Prostate gland (tissue), 2 donors: ENCODE measurements at regions not wholly inside any gene's neighbourhood (a gene's known extent, or its start where the extent isn't known, plus 50 kb on each side); places are given as distances from the start of the nearest gene placed in this dataset.
"Not testable (repeated sequence)": the region's sequence is repeated elsewhere in the genome, so short reads cannot be mapped to it uniquely, and the experiment has no call there.

ENCODE experiments used
- DNase-seq: peaks from one replicate; pipeline ENCODE4 v3.0.0-alpha.2; 2019; ENCODE audit warnings: low spot score
- H3K27ac ChIP-seq, 2 donors: fragments of 200-600 bp; sonication (generic); 2 replicates each; pipeline ENCODE4 v1.5.1; 2017 to 2019
- H3K27me3 ChIP-seq: fragments of 200-600 bp; sonication (generic); replicated peaks from 2 replicates; pipeline ENCODE4 v1.5.1; 2019; ENCODE audit not compliant: insufficient read depth
- H3K36me3 ChIP-seq, 2 donors: fragments of 200-600 bp; sonication (generic); 1 replicate in 1 of 2; 2 replicates in 1 of 2; pipeline versions ENCODE4 v1.5.1 to v1.8.1; 2017 to 2019
- H3K4me1 ChIP-seq: fragments of 200-600 bp; sonication (generic); replicated peaks from 2 replicates; pipeline ENCODE4 v1.5.1; 2019
- H3K4me3 ChIP-seq, 2 donors: fragments of 200-600 bp; sonication (generic); 2 replicates each; pipeline ENCODE4 v1.5.1; 2017 to 2019
- H3K9me3 ChIP-seq: fragments of 200-600 bp; sonication (generic); 2 replicates; pipeline ENCODE4 v1.5.1; 2017
- CTCF ChIP-seq, 4 experiments: fragments of 200-600 bp in 2 of 4; fragments of 450-650 bp in 2 of 4; sonication (generic) in 2 of 4; IDR thresholded peaks; 1 replicate in 3 of 4; 2 replicates in 1 of 4; pipeline ENCODE4 v1.5.1; 2016 to 2019; ENCODE audit warnings: antibody characterized with exemption in 4 of 4, mild to moderate bottlenecking in 2 of 4, moderate library complexity in 2 of 4
- POLR2A ChIP-seq: fragments of 450-650 bp; IDR thresholded peaks from one replicate; pipeline ENCODE4 v1.6.1; 2016; ENCODE audit warnings: antibody characterized with exemption, mild to moderate bottlenecking
- POLR2AphosphoS5 ChIP-seq: sonication (generic); formaldehyde crosslinking; IDR thresholded peaks from one replicate; pipeline ENCODE4 v1.6.1; 2017; ENCODE audit warnings: antibody characterized with exemption
- WGBS: methylation state at CpG from one replicate; pipeline ENCODE4 v1.1.5; 2018; 5-methylcytosine and 5-hydroxymethylcytosine counted together
- intact Hi-C: fragments of 100-400 bp; cut with DNase I; formaldehyde crosslinking; loops from one replicate; pipeline ENCODE4 v1.14.2; 2022

DNA sequence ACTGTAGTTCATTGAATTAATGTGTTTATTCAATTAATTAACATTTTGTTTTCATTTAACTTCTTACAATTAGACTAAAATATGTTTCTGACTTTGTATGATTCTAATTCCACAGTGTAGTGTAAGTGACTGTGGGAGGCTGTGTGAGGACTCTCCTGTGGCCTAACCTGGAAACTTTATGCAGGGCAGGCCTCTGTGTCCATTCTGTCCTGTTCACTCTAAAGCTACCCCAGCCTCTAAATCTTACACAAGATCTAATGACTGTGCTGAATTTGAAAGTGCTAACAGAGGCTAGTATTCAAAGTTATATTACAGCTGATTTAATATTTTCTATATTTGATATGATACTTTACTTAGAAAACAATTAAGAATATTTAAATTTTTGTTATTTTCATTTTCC is 270.5 kb upstream of the CDH19 start:
- intact Hi-C loops, result no loop called here
- no peaks in the 10 kb centered on the region for H3K36me3 ChIP-seq
- no peak for DNase-seq
- TF ChIP-seq POLR2A, result no peak
- TF ChIP-seq CTCF (IDR thresholded peaks at IDR 0.05), result no peak
- TF ChIP-seq POLR2AphosphoS5, result no peak
- H3K27me3 ChIP-seq, result no peaks in the 10 kb centered on the region
- no peak overlapping the region for H3K4me3 ChIP-seq
- no peaks in the 10 kb centered on the region for H3K4me1 ChIP-seq
- no peaks in the 10 kb centered on the region for H3K9me3 ChIP-seq
- H3K27ac ChIP-seq, result no peak overlapping the region

- H3K9me3 ChIP-seq, result no peaks in the 10 kb centered on the region
- no peaks in the 10 kb centered on the region for H3K36me3 ChIP-seq
- no peak overlapping the region for H3K27ac ChIP-seq
- TF ChIP-seq POLR2A (no peak), POLR2AphosphoS5 (no peak), CTCF (IDR thresholded peaks at IDR 0.05) (no peak)
- H3K4me3 ChIP-seq, result no peak overlapping the region
- no peaks in the 10 kb centered on the region for H3K27me3 ChIP-seq
- intact Hi-C loops, result no loop called here
- H3K4me1 ChIP-seq, result no peaks in the 10 kb centered on the region
- DNase-seq, result no peak
- 60% methylated on average over 4 of the region's 4 CpGs for WGBS
Measured at GRCh38 chr18:66873899-66874298, 270.0 kb upstream of the CDH19 start.

DNA sequence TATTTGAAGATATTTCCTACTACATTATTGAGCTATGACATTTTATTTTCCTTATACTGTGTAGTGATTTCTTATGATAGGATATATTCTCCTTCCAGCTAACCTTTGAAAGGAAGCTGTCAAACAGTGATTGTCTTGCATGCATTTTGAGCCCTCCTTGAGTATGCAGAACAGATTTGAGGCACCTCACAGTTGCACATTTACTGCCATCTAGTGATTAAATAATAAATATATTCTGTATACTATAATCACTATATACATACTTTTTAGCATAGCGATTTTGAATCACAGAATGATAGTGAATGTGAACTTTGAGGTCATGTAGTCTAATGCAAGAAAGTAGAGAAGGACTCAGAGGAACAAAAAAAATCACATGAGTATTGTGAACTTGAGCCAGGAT is 268.4 kb upstream of the CDH19 start:
- Histone ChIP-seq H3K4me3 (no peak overlapping the region), H3K36me3 (no peaks in the 10 kb centered on the region), H3K27me3 (no peaks in the 10 kb centered on the region), H3K27ac (no peak overlapping the region), H3K4me1 (no peaks in the 10 kb centered on the region), H3K9me3 (no peaks in the 10 kb centered on the region)
- DNase-seq, result no peak
- intact Hi-C loops, result no loop called here
- WGBS, result 15% methylated on average over 1 of the region's 1 CpG
- no peak for TF ChIP-seq POLR2A
- no peak for TF ChIP-seq POLR2AphosphoS5
- TF ChIP-seq CTCF (IDR thresholded peaks at IDR 0.05), result peak in 1 of 4 experiments; percentile 6

DNA sequence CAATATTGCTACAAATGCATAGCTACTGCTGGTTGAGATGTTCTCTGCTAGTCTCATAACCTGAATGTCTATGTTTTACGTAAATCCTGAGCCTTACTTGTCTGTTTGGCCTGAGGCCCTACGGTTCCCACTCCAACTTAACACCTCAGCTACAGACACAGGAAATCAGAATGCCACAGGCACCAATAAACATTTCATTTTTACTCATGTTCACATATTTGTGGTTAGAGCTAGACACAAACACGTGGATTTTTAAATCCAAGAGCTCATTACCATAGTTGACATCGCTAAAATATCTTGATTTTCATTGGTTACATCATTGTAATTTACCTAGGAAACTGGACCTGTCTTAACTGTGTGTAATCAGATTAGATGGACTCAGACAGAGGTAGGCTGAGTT is 263.8 kb upstream of the CDH19 start:
- Histone ChIP-seq H3K27ac (no peak overlapping the region), H3K4me3 (no peak overlapping the region), H3K27me3 (no peaks in the 10 kb centered on the region), H3K4me1 (no peaks in the 10 kb centered on the region), H3K36me3 (no peaks in the 10 kb centered on the region), H3K9me3 (no peaks in the 10 kb centered on the region)
- intact Hi-C loops, result no loop called here
- 38% methylated on average over 4 of the region's 4 CpGs for WGBS
- no peak for DNase-seq
- TF ChIP-seq POLR2A (no peak), POLR2AphosphoS5 (no peak), CTCF (IDR thresholded peaks at IDR 0.05) (no peak)

DNA sequence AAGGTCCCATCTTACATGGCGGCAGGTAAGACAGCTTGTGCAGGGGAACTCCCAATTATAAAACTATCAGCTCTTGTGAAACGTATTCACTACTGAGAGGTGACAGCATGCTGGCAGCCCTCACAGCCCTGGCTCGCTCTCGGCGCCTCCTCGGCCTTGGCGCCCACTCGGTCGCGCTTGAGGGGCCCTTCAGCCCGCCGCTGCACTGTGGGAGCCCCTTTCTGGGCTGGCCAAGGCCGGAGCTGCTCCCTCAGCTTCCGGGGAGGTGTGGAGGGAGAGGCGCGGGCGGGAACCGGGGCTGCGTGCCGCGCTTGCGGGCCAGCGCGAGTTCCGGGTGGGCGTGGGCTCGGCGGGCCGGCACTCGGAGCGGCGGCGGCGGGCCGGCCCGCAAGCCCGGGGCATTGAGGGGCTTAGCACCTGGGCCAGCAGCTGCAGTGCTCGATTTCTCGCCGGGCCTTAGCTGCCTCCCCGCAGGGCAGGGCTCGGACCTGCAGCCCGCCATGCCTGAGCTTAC is 262.6 kb upstream of the CDH19 start:
- H3K27me3 ChIP-seq, H3K27ac ChIP-seq, H3K4me1 ChIP-seq, H3K4me3 ChIP-seq, H3K9me3 ChIP-seq, intact Hi-C loops, DNase-seq, H3K36me3 ChIP-seq: not testable (repeated sequence)
- WGBS, result 98% methylated on average over 40 of the region's 43 CpGs
